Stimulated activated CD4-positive, alpha-beta T cell treated with anti-CD3 and anti-CD28 coated beads, TNF-alpha, amount 100 ng/mL, for 1 hour (primary cell): ENCODE measurements at regions not wholly inside any gene's neighbourhood (a gene's known extent, or its start where the extent isn't known, plus 50 kb on each side); places are given as distances from the start of the nearest gene placed in this dataset.
"Not testable (repeated sequence)": the region's sequence is repeated elsewhere in the genome, so short reads cannot be mapped to it uniquely, and the experiment has no call there.

Source experiments
- DNase-seq, 3 donors: peaks; one replicate each; pipeline ENCODE4 v3.0.0-alpha.2; 2020; ENCODE audit warnings: low read depth in 3 of 3, low spot score in 1 of 3

GRCh38 chrX:1016281-1016680 lies 196.2 kb downstream of the CRLF2 start:
- not testable (repeated sequence) for DNase-seq

GRCh38 chrX:1012678-1013300 lies 199.7 kb downstream of the CRLF2 start:
- no peak for DNase-seq

GRCh38 chrX:1011691-1012283 lies 200.7 kb downstream of the CRLF2 start:
- no peak for DNase-seq

GRCh38 chrX:1009771-1010170 lies 202.7 kb downstream of the CRLF2 start:
- no peak for DNase-seq

- no peak for DNase-seq
Measured at GRCh38 chrX:1006156-1006730, 206.2 kb downstream of the CRLF2 start.

GRCh38 chrX:1002611-1003010 lies 209.8 kb downstream of the CRLF2 start:
- no peak for DNase-seq

GRCh38 chrX:997631-998137 lies 214.8 kb downstream of the CRLF2 start:
- no peak for DNase-seq

GRCh38 chrX:994780-995179 lies 217.7 kb downstream of the CRLF2 start:
- DNase-seq: no peak

GRCh38 chrX:989959-990510 lies 222.4 kb downstream of the CRLF2 start:
- DNase-seq: peak in 2 of 3 donors; percentile 2 to 59

GRCh38 chrX:988530-988929 lies 223.9 kb downstream of the CRLF2 start:
- not testable (repeated sequence) for DNase-seq

GRCh38 chrX:981791-982626 lies 230.4 kb downstream of the CRLF2 start:
- DNase-seq: no peak

- no peak for DNase-seq
Measured at GRCh38 chrX:980587-981235, 231.7 kb downstream of the CRLF2 start.

- DNase-seq: not testable (repeated sequence)
Measured at GRCh38 chrX:979127-979526, 233.3 kb downstream of the CRLF2 start.

- DNase-seq: no peak
Measured at GRCh38 chrX:973010-973632, 239.3 kb downstream of the CRLF2 start.

- DNase-seq: no peak
Measured at GRCh38 chrX:968148-968965, 244.1 kb downstream of the CRLF2 start.

- no peak for DNase-seq
Measured at GRCh38 chrX:966396-967070, 245.9 kb downstream of the CRLF2 start.

GRCh38 chrX:964831-965416 lies 247.5 kb downstream of the CRLF2 start:
- no peak for DNase-seq

- no peak for DNase-seq
Measured at GRCh38 chrX:960821-961220, 251.6 kb downstream of the CRLF2 start.

- DNase-seq: no peak
Measured at GRCh38 chrX:959595-959994, 252.9 kb downstream of the CRLF2 start.
